ENCODE measurements at regions not wholly inside any gene's neighbourhood (a gene's known extent, or its start where the extent isn't known, plus 50 kb on each side); places are given as distances from the start of the nearest gene placed in this dataset.

DNA sequence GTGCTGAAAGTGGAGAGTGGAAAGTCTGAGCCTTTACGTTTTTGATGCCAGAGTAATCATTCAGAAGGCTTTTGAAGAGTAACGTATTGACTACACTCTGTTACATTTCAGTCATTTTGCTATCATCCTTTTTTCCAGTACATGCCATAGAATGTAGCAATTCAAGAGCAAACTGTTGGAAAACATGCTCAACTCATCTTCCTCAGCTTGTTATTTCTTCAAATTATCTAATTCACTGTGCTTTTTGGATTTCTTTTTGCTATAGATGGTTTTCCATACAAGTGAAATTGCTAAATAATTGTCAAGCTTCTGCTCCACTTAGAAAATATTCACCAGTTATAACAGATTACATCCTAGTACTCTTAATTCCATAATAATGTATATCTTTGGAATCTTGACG lies 129.9 kb upstream of the CLEC14A start:
- no peak for ATAC-seq (ENCODE audit: insufficient number of reproducible peaks, low FRiP score, low read depth)

DNA sequence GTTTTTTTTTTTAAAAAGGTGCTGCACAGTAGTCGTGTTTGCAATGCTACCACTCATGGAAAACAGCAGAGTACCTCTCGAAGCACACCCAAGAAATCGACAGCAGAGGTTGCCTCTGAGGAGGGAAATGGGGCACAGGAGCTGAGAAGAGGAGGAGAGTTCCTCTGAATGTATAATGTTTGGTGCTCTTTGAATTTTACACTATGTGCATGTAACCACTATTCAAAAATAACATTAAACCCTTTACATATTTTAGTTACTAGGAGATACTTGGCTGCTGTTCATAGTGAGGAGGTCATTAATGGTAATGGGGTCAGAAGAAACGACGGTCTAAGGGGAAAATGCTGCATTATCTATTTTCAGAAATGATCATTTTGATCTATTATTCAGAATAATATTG lies 129.4 kb upstream of the CLEC14A start:
- Histone ChIP-seq H3K27ac (no peak overlapping the region), H3K4me3 (no peak overlapping the region), H3K27me3 (replicated peaks; ENCODE audit: insufficient read depth) (no peaks in the 10 kb centered on the region), H3K4me1 (ENCODE audit: control insufficient read depth in 1 of 2, low read depth in 2 of 2) (no peaks in the 10 kb centered on the region), H3K36me3 (no peaks in the 10 kb centered on the region), H3K9me3 (peaks cover 3% of the 10 kb centered on the region)
- no peak for ATAC-seq (ENCODE audit: insufficient number of reproducible peaks, low FRiP score, low read depth)
- TF ChIP-seq, protein P1, sequence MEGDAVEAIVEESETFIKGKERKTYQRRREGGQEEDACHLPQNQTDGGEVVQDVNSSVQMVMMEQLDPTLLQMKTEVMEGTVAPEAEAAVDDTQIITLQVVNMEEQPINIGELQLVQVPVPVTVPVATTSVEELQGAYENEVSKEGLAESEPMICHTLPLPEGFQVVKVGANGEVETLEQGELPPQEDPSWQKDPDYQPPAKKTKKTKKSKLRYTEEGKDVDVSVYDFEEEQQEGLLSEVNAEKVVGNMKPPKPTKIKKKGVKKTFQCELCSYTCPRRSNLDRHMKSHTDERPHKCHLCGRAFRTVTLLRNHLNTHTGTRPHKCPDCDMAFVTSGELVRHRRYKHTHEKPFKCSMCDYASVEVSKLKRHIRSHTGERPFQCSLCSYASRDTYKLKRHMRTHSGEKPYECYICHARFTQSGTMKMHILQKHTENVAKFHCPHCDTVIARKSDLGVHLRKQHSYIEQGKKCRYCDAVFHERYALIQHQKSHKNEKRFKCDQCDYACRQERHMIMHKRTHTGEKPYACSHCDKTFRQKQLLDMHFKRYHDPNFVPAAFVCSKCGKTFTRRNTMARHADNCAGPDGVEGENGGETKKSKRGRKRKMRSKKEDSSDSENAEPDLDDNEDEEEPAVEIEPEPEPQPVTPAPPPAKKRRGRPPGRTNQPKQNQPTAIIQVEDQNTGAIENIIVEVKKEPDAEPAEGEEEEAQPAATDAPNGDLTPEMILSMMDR (IDR thresholded peaks at IDR 0.05) = no peak
- no peak for DNase-seq (ENCODE audit: low spot score)

More for the DNA sequence above, 129.9 kb upstream of the CLEC14A start:
- TF ChIP-seq, protein P1 (IDR thresholded peaks at IDR 0.05) = no peak
- no peak overlapping the region for H3K4me3 ChIP-seq
- no peak overlapping the region for H3K27ac ChIP-seq
- H3K4me1 ChIP-seq (ENCODE audit: control insufficient read depth in 1 of 2, low read depth in 2 of 2) = no peaks in the 10 kb centered on the region
- no peaks in the 10 kb centered on the region for H3K36me3 ChIP-seq
- H3K9me3 ChIP-seq = peaks cover 2% of the 10 kb centered on the region
- DNase-seq (ENCODE audit: low spot score) = no peak
- no peaks in the 10 kb centered on the region for H3K27me3 ChIP-seq (replicated peaks; ENCODE audit: insufficient read depth)

DNA sequence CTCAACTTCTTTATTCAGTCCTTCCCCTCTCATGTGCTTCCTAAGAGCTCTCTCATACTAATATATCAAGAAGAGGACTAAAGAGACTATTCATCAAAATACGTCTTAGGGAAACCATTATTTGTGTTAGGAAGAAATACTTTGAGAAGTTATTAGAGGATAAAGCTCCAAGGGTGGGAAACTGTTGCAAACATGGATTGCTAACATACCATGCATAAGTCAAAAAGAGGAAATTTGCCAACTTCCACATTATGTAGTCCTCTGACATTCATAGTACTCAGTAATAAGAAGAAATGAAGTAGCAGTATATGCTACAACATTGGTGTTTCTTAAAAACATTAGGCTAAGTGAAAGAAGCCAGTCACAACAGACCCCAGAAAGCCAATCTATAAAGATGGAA lies 128.8 kb upstream of the CLEC14A start:
- TF ChIP-seq, protein P1 (IDR thresholded peaks at IDR 0.05) = no peak
- DNase-seq (ENCODE audit: low spot score) = no peak
- Histone ChIP-seq H3K27me3 (replicated peaks; ENCODE audit: insufficient read depth) (no peaks in the 10 kb centered on the region), H3K36me3 (no peaks in the 10 kb centered on the region), H3K4me3 (no peak overlapping the region), H3K9me3 (peaks cover 3% of the 10 kb centered on the region), H3K4me1 (ENCODE audit: control insufficient read depth in 1 of 2, low read depth in 2 of 2) (no peaks in the 10 kb centered on the region), H3K27ac (no peak overlapping the region)
- no peak for ATAC-seq (ENCODE audit: insufficient number of reproducible peaks, low FRiP score, low read depth)

DNA sequence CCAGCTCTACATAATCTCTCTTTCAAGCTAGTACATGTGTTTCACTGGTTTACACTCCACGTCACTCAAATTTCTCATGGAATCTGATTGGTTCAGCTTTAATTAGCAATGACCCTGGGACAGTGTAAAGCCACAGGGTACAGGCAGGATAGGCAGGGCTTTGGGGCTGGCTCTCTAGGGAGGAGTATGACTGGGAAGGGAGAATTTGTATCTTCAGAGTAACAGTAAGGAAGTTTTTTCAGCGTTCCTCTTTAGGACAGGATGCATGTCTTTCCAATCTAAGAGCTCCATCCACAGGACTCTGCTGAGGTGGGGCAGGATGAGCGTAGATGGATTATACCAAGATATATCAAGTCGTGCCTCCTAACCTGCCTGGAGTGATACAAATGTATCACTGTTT lies 112.0 kb upstream of the CLEC14A start:
- no peaks in the 10 kb centered on the region for H3K9me3 ChIP-seq
- no peaks in the 10 kb centered on the region for H3K36me3 ChIP-seq
- TF ChIP-seq, protein P1 (IDR thresholded peaks at IDR 0.05) = no peak
- no peaks in the 10 kb centered on the region for H3K4me1 ChIP-seq (ENCODE audit: control insufficient read depth in 1 of 2, low read depth in 2 of 2)
- H3K4me3 ChIP-seq = no peak overlapping the region
- H3K27me3 ChIP-seq (replicated peaks; ENCODE audit: insufficient read depth) = no peaks in the 10 kb centered on the region
- no peak for ATAC-seq (ENCODE audit: insufficient number of reproducible peaks, low FRiP score, low read depth)
- no peak overlapping the region for H3K27ac ChIP-seq
- no peak for DNase-seq (ENCODE audit: low spot score)

DNA sequence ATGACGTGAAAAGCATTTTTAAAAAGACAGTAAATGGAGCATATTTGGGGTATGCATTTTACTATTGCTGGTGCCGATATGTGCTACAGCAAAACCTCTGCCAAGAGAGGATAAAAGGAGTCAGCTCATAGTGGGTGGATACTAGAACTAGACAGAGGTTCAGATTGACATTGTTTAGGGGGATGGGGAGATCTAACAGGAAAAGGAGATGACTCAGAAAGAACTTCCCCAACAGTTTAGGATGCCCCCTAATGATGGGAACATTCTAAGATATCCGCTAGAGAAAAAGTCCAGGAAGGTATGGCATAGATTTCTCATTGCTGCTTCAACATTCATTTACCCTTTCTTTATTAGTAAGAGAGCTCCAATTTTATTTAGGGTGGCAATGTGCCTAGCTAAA lies 110.5 kb upstream of the CLEC14A start:
- Histone ChIP-seq H3K27ac (no peak overlapping the region), H3K27me3 (replicated peaks; ENCODE audit: insufficient read depth) (no peaks in the 10 kb centered on the region), H3K4me3 (no peak overlapping the region), H3K9me3 (no peaks in the 10 kb centered on the region), H3K36me3 (no peaks in the 10 kb centered on the region), H3K4me1 (ENCODE audit: control insufficient read depth in 1 of 2, low read depth in 2 of 2) (no peaks in the 10 kb centered on the region)
- DNase-seq (ENCODE audit: low spot score) (no peak), ATAC-seq (ENCODE audit: insufficient number of reproducible peaks, low FRiP score, low read depth) (no peak)
- TF ChIP-seq, protein P1 (IDR thresholded peaks at IDR 0.05) = no peak
